GM12892 (cell line): ENCODE measurements at regions not wholly inside any gene's neighbourhood (a gene's known extent, or its start where the extent isn't known, plus 50 kb on each side); places are given as distances from the start of the nearest gene placed in this dataset.

Experiments used
- POLR2A ChIP-seq: IDR thresholded peaks from 2 replicates; pipeline ENCODE4 v1.6.1; 2011; ENCODE audit warnings: low read depth, low read length, control low read depth
- TAF1 ChIP-seq: IDR thresholded peaks from 2 replicates; pipeline ENCODE4 v1.6.1; 2011; ENCODE audit warnings: low read depth, mild to moderate bottlenecking, control low read depth, low read length, borderline replicate concordance

- TF ChIP-seq POLR2A = no peak
- TF ChIP-seq TAF1 = no peak
These were observed 183.1 kb upstream of the MARCKS start for GRCh38 chr6:113674075-113674474.
